HepG2 (cell line): ENCODE measurements at regions not wholly inside any gene's neighbourhood (a gene's known extent, or its start where the extent isn't known, plus 50 kb on each side); places are given as distances from the start of the nearest gene placed in this dataset.

Experiments used
- ATAC-seq: fragments of 200-7000 bp; cut with Tn5 transposase; 3 replicates; pipeline ENCODE4 v1.9.1; 2020; ENCODE audit warnings: mild to moderate bottlenecking, moderate library complexity
- BruUV-seq: library from RNA; stranded (reverse); fragments of 400-500 nt; replicated peaks from 2 replicates; lab custom pipeline; 2021; lab: Mats Ljungman, UMichigan
- CTCF ChIA-PET: fragments of 300-600 bp; formaldehyde crosslinking; extraction: SDS; loops from one replicate; lab custom pipeline; 2021; ENCODE audit warnings: low total read pairs, inconsistent platforms, low intra/inter-chr PET ratio; lab: Yijun Ruan, JAX
- POLR2A ChIA-PET: fragments of 350-600 bp; sonication (Branson Sonifier 250); formaldehyde crosslinking; loops from one replicate; lab custom pipeline; 2020; ENCODE audit warnings: antibody characterized with exemption, inconsistent platforms; lab: Yijun Ruan, JAX
- DNase-seq: peaks from one replicate; pipeline ENCODE4 v3.0.0-alpha.2; 2015; ENCODE audit warnings: low spot score
- FAIRE-seq: peaks from 3 replicates; lab custom pipeline; 2011; peaks lifted over from hg19 to GRCh38; lab: Jason Lieb, UNC
- H2AFZ ChIP-seq: one replicate; pipeline ENCODE4 v1.6.1; 2011; ENCODE audit warnings: low read length, inconsistent platforms
- H3K27ac ChIP-seq: fragments of 300-600 bp; 3 replicates; pipeline ENCODE4 v1.8.0; 2011; ENCODE audit warnings: mixed run types, mild to moderate bottlenecking, mixed read lengths, low read length, inconsistent platforms; ENCODE audit not compliant: insufficient read depth; ENCODE audit errors: extremely low read length
- H3K27me3 ChIP-seq, 2 experiments: fragments of 200-600 bp in 1 of 2; 2 replicates in 1 of 2; 3 replicates in 1 of 2; pipeline versions ENCODE4 v1.6.0 to v1.8.0; 2011; ENCODE audit warnings: low read length in 2 of 2, mild to moderate bottlenecking in 2 of 2, moderate library complexity in 2 of 2, inconsistent platforms in 1 of 2; ENCODE audit not compliant: insufficient read depth in 2 of 2, control insufficient read depth in 1 of 2
- H3K36me3 ChIP-seq, 2 experiments: fragments of 200-600 bp in 1 of 2; replicated peaks in 1 of 2; 2 replicates in 1 of 2; 3 replicates in 1 of 2; pipeline versions ENCODE4 v1.5.1 to v1.8.0; 2011; ENCODE audit warnings: low read length in 2 of 2, inconsistent platforms in 1 of 2; ENCODE audit not compliant: insufficient read depth in 2 of 2, control insufficient read depth in 1 of 2
- H3K4me1 ChIP-seq: 2 replicates; pipeline ENCODE4 v1.5.1; 2012; ENCODE audit warnings: low read length, inconsistent platforms; ENCODE audit not compliant: insufficient read depth
- H3K4me2 ChIP-seq: 2 replicates; pipeline ENCODE4 v1.6.0; 2011; ENCODE audit warnings: low read depth, low read length, inconsistent platforms
- H3K4me3 ChIP-seq, 3 experiments: fragments of 200-600 bp in 1 of 3; sonication (generic), shearing (Covaris generic) in 1 of 3; replicated peaks in 1 of 3; 2 replicates each; pipeline ENCODE4 v1.5.1; 2011 to 2016; ENCODE audit warnings: low read length in 3 of 3, inconsistent platforms in 2 of 3, low read depth in 2 of 3, mild to moderate bottlenecking in 2 of 3, control low read depth in 1 of 3, mixed read lengths in 1 of 3; ENCODE audit not compliant: insufficient read depth in 1 of 3
- H3K79me2 ChIP-seq: one replicate; pipeline ENCODE4 v1.6.1; 2011; ENCODE audit warnings: low read length, inconsistent platforms; ENCODE audit not compliant: insufficient read depth
- H3K9ac ChIP-seq: 2 replicates; pipeline ENCODE4 v1.6.0; 2011; ENCODE audit warnings: mild to moderate bottlenecking, low read depth, low read length, inconsistent platforms; ENCODE audit not compliant: insufficient read depth
- H3K9me3 ChIP-seq: 2 replicates; pipeline ENCODE4 v1.5.1; 2012; ENCODE audit warnings: mild to moderate bottlenecking, low read length
- H4K20me1 ChIP-seq: 2 replicates; pipeline ENCODE4 v1.6.0; 2011; ENCODE audit warnings: inconsistent platforms, mild to moderate bottlenecking, low read length, moderate library complexity; ENCODE audit not compliant: insufficient read depth
- FLYWCH1 ChIP-seq: sonication (generic); formaldehyde crosslinking; IDR thresholded peaks from 2 replicates; pipeline ENCODE4 v1.8.1; 2023; ENCODE audit warnings: mild to moderate bottlenecking, missing genetic modification reagents
- JARID2 ChIP-seq: sonication (generic); formaldehyde crosslinking; IDR thresholded peaks from 2 replicates; pipeline ENCODE4 v1.8.1; 2023; ENCODE audit warnings: missing genetic modification reagents, inconsistent platforms; ENCODE audit not compliant: insufficient replicate concordance
- KDM3A ChIP-seq: IDR thresholded peaks from 2 replicates; pipeline ENCODE4 v1.6.1; 2018; ENCODE audit warnings: low read depth, missing compliant biosample characterization
- MLLT10 ChIP-seq: sonication (generic); formaldehyde crosslinking; IDR thresholded peaks from 2 replicates; pipeline ENCODE4 v1.4.0; 2020; ENCODE audit warnings: missing genetic modification reagents
- NFRKB ChIP-seq: fragments of 450-650 bp; IDR thresholded peaks from 2 replicates; pipeline ENCODE4 v1.6.1; 2017
- TBX2 ChIP-seq: sonication (generic); formaldehyde crosslinking; IDR thresholded peaks from 2 replicates; pipeline ENCODE4 v1.5.0; 2020; ENCODE audit warnings: missing genetic modification reagents, mild to moderate bottlenecking, borderline replicate concordance
- U2AF1 ChIP-seq: fragments of 200-400 bp; formaldehyde crosslinking; optimal IDR thresholded peaks from 2 replicates; pipeline ENCODE3; 2017; ENCODE audit warnings: mild to moderate bottlenecking, low read depth, low read length
- ZC3H13 ChIP-seq: sonication (generic); formaldehyde crosslinking; IDR thresholded peaks from 2 replicates; pipeline ENCODE4 v1.8.1; 2023; ENCODE audit warnings: mild to moderate bottlenecking, missing genetic modification reagents, moderate library complexity
- ZFP36 ChIP-seq: fragments of 150-350 bp; IDR thresholded peaks from 2 replicates; pipeline ENCODE4 v1.6.1; 2018; ENCODE audit warnings: borderline replicate concordance, low read length, low read depth; ENCODE audit not compliant: partially characterized antibody
- ZNF460 ChIP-seq: sonication (generic); formaldehyde crosslinking; IDR thresholded peaks from 2 replicates; pipeline ENCODE4 v1.5.1; 2020; ENCODE audit warnings: missing genetic modification reagents, mild to moderate bottlenecking, borderline replicate concordance
- WGBS: methylation state at CpG from one replicate; pipeline ENCODE4 v1.1.6; 2017; ENCODE audit warnings: low lambda C conversion rate; 5-methylcytosine and 5-hydroxymethylcytosine counted together
- in situ Hi-C: cut with HindIII; loops from 2 replicates; pipeline ENCODE4 v1.10.0; 2017; ENCODE audit warnings: low pct_unique_long_range_greater_than_20kb; ENCODE audit not compliant: extremely low pct_ligation_motif_present
- intact Hi-C: fragments of 100-400 bp; cut with micrococcal nuclease; formaldehyde crosslinking; loops from one replicate; pipeline ENCODE4 v1.10.0; 2022; ENCODE audit not compliant: unreplicated experiment
- TF ChIP-seq, protein P1 (sequence below): sonication (generic); formaldehyde crosslinking; IDR thresholded peaks from 2 replicates; pipeline ENCODE4 v1.4.0; 2020; ENCODE audit warnings: missing genetic modification reagents, borderline replicate concordance
- TF ChIP-seq, protein P2 (sequence below): sonication (generic); formaldehyde crosslinking; IDR thresholded peaks from 2 replicates; pipeline ENCODE4 v1.4.0; 2020; ENCODE audit warnings: missing genetic modification reagents
- TF ChIP-seq, protein P3 (sequence below): sonication (generic); formaldehyde crosslinking; IDR thresholded peaks from 2 replicates; pipeline ENCODE4 v1.4.0; 2020; ENCODE audit warnings: missing genetic modification reagents

DNA sequence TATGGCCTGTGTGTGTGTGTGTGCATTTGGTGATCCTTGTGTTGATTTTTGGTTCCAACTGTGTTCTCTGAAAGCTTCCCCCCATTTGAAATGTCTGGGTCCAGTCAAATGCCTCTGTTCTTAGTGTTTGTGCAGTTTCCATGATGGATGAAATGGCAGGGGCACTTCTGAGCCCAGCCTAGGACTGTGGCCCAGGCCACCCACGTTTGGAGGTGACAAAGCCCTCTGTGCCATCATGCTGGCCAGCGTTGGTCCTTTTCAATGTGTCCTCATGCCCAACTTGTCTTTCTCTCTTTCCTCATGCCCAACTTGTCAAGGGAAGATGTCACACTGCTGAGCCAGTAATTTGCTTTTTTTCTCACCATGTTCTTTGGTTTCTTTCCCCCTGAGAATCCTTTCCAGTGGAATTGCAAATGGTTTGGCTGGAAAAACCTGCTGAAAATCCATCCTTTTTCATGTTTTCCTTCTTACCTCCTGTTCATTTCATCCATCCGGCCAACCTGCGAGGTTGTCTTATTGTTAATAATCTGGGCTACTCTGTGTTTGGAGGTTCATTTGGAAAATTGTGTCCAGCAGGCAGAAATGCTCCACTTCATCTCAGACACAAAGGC lies 113.7 kb upstream of the NAV2 start:
- no peak overlapping the region for H3K9ac ChIP-seq
- in situ Hi-C loops, result no loop called here
- H3K4me1 ChIP-seq, result no peaks in the 10 kb centered on the region
- no peak overlapping the region for H3K27ac ChIP-seq
- no peak for ATAC-seq
- no peaks in the 10 kb centered on the region for H4K20me1 ChIP-seq
- no peaks in the 10 kb centered on the region for H3K36me3 ChIP-seq
- FAIRE-seq, result no peak
- no peaks in the 10 kb centered on the region for H3K79me2 ChIP-seq
- no TSS peak for BruUV-seq
- H3K4me2 ChIP-seq, result no peak overlapping the region
- H2AFZ ChIP-seq, result no peak overlapping the region
- no peak overlapping the region for H3K4me3 ChIP-seq
- intact Hi-C loops, result no loop called here
- 9% methylated on average over 4 of the region's 4 CpGs for WGBS
- ChIA-PET POLR2A (no interaction called here), CTCF (no interaction called here)
- no peak for DNase-seq
- peaks cover 0 to 8% of the 10 kb centered on the region in 2 experiments; a peak in 1 of 5 replicates for H3K27me3 ChIP-seq
- H3K9me3 ChIP-seq, result no peaks in the 10 kb centered on the region
- no peak for TF ChIP-seq NFRKB
- no peak for TF ChIP-seq JARID2 (CRISPR knock-in tag)
- TF ChIP-seq, protein P1, sequence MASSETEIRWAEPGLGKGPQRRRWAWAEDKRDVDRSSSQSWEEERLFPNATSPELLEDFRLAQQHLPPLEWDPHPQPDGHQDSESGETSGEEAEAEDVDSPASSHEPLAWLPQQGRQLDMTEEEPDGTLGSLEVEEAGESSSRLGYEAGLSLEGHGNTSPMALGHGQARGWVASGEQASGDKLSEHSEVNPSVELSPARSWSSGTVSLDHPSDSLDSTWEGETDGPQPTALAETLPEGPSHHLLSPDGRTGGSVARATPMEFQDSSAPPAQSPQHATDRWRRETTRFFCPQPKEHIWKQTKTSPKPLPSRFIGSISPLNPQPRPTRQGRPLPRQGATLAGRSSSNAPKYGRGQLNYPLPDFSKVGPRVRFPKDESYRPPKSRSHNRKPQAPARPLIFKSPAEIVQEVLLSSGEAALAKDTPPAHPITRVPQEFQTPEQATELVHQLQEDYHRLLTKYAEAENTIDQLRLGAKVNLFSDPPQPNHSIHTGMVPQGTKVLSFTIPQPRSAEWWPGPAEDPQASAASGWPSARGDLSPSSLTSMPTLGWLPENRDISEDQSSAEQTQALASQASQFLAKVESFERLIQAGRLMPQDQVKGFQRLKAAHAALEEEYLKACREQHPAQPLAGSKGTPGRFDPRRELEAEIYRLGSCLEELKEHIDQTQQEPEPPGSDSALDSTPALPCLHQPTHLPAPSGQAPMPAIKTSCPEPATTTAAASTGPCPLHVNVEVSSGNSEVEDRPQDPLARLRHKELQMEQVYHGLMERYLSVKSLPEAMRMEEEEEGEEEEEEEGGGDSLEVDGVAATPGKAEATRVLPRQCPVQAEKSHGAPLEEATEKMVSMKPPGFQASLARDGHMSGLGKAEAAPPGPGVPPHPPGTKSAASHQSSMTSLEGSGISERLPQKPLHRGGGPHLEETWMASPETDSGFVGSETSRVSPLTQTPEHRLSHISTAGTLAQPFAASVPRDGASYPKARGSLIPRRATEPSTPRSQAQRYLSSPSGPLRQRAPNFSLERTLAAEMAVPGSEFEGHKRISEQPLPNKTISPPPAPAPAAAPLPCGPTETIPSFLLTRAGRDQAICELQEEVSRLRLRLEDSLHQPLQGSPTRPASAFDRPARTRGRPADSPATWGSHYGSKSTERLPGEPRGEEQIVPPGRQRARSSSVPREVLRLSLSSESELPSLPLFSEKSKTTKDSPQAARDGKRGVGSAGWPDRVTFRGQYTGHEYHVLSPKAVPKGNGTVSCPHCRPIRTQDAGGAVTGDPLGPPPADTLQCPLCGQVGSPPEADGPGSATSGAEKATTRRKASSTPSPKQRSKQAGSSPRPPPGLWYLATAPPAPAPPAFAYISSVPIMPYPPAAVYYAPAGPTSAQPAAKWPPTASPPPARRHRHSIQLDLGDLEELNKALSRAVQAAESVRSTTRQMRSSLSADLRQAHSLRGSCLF (CRISPR knock-in tag), result no peak
- no peak for TF ChIP-seq ZNF460 (CRISPR knock-in tag)
- TF ChIP-seq U2AF1, result no peak
- TF ChIP-seq FLYWCH1 (CRISPR knock-in tag), result no peak
- TF ChIP-seq, protein P2, sequence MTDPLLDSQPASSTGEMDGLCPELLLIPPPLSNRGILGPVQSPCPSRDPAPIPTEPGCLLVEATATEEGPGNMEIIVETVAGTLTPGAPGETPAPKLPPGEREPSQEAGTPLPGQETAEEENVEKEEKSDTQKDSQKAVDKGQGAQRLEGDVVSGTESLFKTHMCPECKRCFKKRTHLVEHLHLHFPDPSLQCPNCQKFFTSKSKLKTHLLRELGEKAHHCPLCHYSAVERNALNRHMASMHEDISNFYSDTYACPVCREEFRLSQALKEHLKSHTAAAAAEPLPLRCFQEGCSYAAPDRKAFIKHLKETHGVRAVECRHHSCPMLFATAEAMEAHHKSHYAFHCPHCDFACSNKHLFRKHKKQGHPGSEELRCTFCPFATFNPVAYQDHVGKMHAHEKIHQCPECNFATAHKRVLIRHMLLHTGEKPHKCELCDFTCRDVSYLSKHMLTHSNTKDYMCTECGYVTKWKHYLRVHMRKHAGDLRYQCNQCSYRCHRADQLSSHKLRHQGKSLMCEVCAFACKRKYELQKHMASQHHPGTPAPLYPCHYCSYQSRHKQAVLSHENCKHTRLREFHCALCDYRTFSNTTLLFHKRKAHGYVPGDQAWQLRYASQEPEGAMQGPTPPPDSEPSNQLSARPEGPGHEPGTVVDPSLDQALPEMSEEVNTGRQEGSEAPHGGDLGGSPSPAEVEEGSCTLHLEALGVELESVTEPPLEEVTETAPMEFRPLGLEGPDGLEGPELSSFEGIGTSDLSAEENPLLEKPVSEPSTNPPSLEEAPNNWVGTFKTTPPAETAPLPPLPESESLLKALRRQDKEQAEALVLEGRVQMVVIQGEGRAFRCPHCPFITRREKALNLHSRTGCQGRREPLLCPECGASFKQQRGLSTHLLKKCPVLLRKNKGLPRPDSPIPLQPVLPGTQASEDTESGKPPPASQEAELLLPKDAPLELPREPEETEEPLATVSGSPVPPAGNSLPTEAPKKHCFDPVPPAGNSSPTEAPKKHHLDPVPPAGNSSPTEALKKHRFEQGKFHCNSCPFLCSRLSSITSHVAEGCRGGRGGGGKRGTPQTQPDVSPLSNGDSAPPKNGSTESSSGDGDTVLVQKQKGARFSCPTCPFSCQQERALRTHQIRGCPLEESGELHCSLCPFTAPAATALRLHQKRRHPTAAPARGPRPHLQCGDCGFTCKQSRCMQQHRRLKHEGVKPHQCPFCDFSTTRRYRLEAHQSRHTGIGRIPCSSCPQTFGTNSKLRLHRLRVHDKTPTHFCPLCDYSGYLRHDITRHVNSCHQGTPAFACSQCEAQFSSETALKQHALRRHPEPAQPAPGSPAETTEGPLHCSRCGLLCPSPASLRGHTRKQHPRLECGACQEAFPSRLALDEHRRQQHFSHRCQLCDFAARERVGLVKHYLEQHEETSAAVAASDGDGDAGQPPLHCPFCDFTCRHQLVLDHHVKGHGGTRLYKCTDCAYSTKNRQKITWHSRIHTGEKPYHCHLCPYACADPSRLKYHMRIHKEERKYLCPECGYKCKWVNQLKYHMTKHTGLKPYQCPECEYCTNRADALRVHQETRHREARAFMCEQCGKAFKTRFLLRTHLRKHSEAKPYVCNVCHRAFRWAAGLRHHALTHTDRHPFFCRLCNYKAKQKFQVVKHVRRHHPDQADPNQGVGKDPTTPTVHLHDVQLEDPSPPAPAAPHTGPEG (CRISPR knock-in tag), result no peak
- no peak for TF ChIP-seq KDM3A (CRISPR knock-in tag)
- TF ChIP-seq, protein P3, sequence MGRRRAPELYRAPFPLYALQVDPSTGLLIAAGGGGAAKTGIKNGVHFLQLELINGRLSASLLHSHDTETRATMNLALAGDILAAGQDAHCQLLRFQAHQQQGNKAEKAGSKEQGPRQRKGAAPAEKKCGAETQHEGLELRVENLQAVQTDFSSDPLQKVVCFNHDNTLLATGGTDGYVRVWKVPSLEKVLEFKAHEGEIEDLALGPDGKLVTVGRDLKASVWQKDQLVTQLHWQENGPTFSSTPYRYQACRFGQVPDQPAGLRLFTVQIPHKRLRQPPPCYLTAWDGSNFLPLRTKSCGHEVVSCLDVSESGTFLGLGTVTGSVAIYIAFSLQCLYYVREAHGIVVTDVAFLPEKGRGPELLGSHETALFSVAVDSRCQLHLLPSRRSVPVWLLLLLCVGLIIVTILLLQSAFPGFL (CRISPR knock-in tag), result no peak
- no peak for TF ChIP-seq MLLT10 (CRISPR knock-in tag)
- TF ChIP-seq TBX2 (CRISPR knock-in tag), result no peak
- no peak for TF ChIP-seq ZC3H13 (CRISPR knock-in tag)
- no peak for TF ChIP-seq ZFP36
